ENCODE measurements at regions not wholly inside any gene's neighbourhood (a gene's known extent, or its start where the extent isn't known, plus 50 kb on each side); places are given as distances from the start of the nearest gene placed in this dataset.

GRCh38 chr12:131493068-131493826 lies 217.6 kb upstream of the SFSWAP start:
- H3K4me3 Mint-ChIP-seq = no peak overlapping the region
- H3K9me3 Mint-ChIP-seq = no peaks in the 10 kb centered on the region
- TF ChIP-seq CTCF (conservative IDR thresholded peaks at IDR 0.05) = no peak
- DNase-seq (ENCODE audit: low read depth, low spot score) = no peak
- H3K36me3 Mint-ChIP-seq (ENCODE audit: low read depth) = no peaks in the 10 kb centered on the region
- no peaks in the 10 kb centered on the region for H3K4me1 Mint-ChIP-seq
- H3K27me3 Mint-ChIP-seq (ENCODE audit: low read depth) = no peaks in the 10 kb centered on the region
- no peak overlapping the region for H3K27ac Mint-ChIP-seq (ENCODE audit: unreplicated experiment)

DNA sequence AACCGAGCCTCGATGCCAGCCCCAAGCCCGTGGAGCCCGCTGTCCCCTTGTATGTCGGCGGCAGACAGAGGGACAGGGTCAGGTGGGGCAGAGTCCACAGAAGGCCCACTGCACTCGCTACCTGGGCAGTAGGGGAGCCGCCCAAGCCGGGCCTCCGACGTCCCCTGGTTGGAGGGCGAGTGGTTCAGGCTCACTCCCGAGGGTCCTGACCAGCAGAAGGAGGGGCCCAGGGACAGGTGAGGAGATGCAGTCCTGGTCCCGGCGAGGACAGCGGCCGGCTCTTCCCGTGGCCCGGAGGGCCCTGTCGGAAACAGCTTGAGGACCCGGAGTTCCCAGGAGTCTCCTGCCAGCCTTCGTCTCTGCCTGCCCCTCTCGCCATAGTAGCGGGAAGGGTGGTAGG lies 216.7 kb upstream of the SFSWAP start:
- no peak for DNase-seq (ENCODE audit: low read depth, low spot score)
- TF ChIP-seq CTCF (conservative IDR thresholded peaks at IDR 0.05) = no peak

DNA sequence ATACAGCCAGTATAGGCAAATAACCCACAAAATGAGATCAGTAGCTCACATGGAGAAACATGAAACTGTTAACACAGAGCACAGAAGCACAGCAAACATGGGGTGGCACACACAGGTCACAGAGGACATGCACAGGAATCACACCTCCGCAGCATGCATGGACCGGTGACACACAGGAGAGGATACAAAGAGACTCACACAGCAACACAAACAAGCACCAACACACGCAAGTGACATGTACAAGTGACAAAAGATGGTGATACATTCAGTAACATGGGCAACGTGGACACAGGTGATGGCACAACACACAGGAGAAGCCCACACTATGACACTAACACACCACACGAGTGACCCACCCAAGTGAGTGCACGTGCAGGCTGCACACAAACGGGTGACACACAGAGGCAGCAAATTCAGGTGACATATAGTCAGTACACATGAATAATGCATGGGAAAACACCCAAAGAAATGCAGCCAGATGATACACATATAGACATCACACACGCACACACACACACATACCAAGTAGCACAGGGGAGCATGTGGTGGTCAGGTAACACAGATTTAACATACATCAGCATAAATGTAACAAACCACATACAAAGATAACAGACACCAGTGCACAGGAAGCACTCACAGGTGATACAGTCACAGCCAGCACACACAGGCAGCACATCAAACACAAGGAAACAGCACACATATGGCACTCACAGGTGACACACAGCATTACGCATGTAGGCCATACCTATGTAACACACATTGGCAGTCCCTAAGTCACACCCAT lies 216.0 kb upstream of the SFSWAP start:
- no peaks in the 10 kb centered on the region for H3K9me3 Mint-ChIP-seq
- no peak for DNase-seq (ENCODE audit: low read depth, low spot score)
- TF ChIP-seq CTCF (conservative IDR thresholded peaks at IDR 0.05) = no peak
- no peak overlapping the region for H3K27ac Mint-ChIP-seq (ENCODE audit: unreplicated experiment)
- no peaks in the 10 kb centered on the region for H3K4me1 Mint-ChIP-seq
- H3K36me3 Mint-ChIP-seq (ENCODE audit: low read depth) = no peaks in the 10 kb centered on the region
- H3K4me3 Mint-ChIP-seq = no peak overlapping the region
- no peaks in the 10 kb centered on the region for H3K27me3 Mint-ChIP-seq (ENCODE audit: low read depth)

More for the DNA sequence above, 216.7 kb upstream of the SFSWAP start:
- Mint-ChIP-seq H3K4me1 (no peaks in the 10 kb centered on the region), H3K4me3 (no peak overlapping the region), H3K27ac (ENCODE audit: unreplicated experiment) (no peak overlapping the region), H3K27me3 (ENCODE audit: low read depth) (no peaks in the 10 kb centered on the region), H3K36me3 (ENCODE audit: low read depth) (no peaks in the 10 kb centered on the region), H3K9me3 (no peaks in the 10 kb centered on the region)

GRCh38 chr12:131497966-131498365 lies 212.9 kb upstream of the SFSWAP start:
- Mint-ChIP-seq H3K27me3 (ENCODE audit: low read depth) (no peaks in the 10 kb centered on the region), H3K9me3 (no peaks in the 10 kb centered on the region), H3K27ac (ENCODE audit: unreplicated experiment) (no peak overlapping the region), H3K4me1 (no peaks in the 10 kb centered on the region), H3K36me3 (ENCODE audit: low read depth) (no peaks in the 10 kb centered on the region), H3K4me3 (no peak overlapping the region)
- no peak for TF ChIP-seq CTCF (conservative IDR thresholded peaks at IDR 0.05)
- DNase-seq (ENCODE audit: low read depth, low spot score) = no peak

GRCh38 chr12:131499160-131499863 lies 211.6 kb upstream of the SFSWAP start:
- TF ChIP-seq CTCF (conservative IDR thresholded peaks at IDR 0.05) = no peak
- Mint-ChIP-seq H3K27ac (ENCODE audit: unreplicated experiment) (no peak overlapping the region), H3K4me3 (no peak overlapping the region), H3K27me3 (ENCODE audit: low read depth) (no peaks in the 10 kb centered on the region), H3K36me3 (ENCODE audit: low read depth) (no peaks in the 10 kb centered on the region), H3K4me1 (no peaks in the 10 kb centered on the region), H3K9me3 (no peaks in the 10 kb centered on the region)
- no peak for DNase-seq (ENCODE audit: low read depth, low spot score)

All from neural crest cell (in vitro differentiated cells).